ENCODE measurements at regions not wholly inside any gene's neighbourhood (a gene's known extent, or its start where the extent isn't known, plus 50 kb on each side); places are given as distances from the start of the nearest gene placed in this dataset.

GRCh38 chr1:232554409-232554808 lies 75.5 kb downstream of the SIPA1L2 start (continued):
- TF ChIP-seq RARB (CRISPR knock-in tag; IDR thresholded peaks at IDR 0.05) (no peak), ISL1 (CRISPR knock-in tag; IDR thresholded peaks at IDR 0.05) (no peak), ZNF565 (CRISPR knock-in tag; conservative IDR thresholded peaks at IDR 0.05; ENCODE audit: low read depth) (no peak)

GRCh38 chr1:232553809-232554208 lies 76.1 kb downstream of the SIPA1L2 start:
- TF ChIP-seq TCF4 (CRISPR knock-in tag; IDR thresholded peaks at IDR 0.05; ENCODE audit: borderline replicate concordance) = 0 out of 2 replicates have a peak, but pooled peaks have one; percentile 5
- no peak for TF ChIP-seq ZNF565 (CRISPR knock-in tag; conservative IDR thresholded peaks at IDR 0.05; ENCODE audit: low read depth)
- peak; percentile 66 for ATAC-seq

GRCh38 chr1:232553050-232553754 lies 76.7 kb downstream of the SIPA1L2 start:
- peak; percentile 75 for ATAC-seq
- TF ChIP-seq TCF4 (CRISPR knock-in tag; IDR thresholded peaks at IDR 0.05; ENCODE audit: borderline replicate concordance) (peak; percentile 11; the same call in 1 of the 2 replicates), POU6F1 (CRISPR knock-in tag; IDR thresholded peaks at IDR 0.05; ENCODE audit: borderline replicate concordance, low read depth) (no peak)

GRCh38 chr1:232551386-232551785 lies 78.5 kb downstream of the SIPA1L2 start:
- no peak for ATAC-seq
- TF ChIP-seq POU6F1 (CRISPR knock-in tag; IDR thresholded peaks at IDR 0.05; ENCODE audit: borderline replicate concordance, low read depth) = no peak
- no peak for TF ChIP-seq CSDC2 (CRISPR knock-in tag; IDR thresholded peaks at IDR 0.05)
- TF ChIP-seq ESRRG (CRISPR knock-in tag; IDR thresholded peaks at IDR 0.05) = no peak
- no peak for TF ChIP-seq GLIS3 (CRISPR knock-in tag; IDR thresholded peaks at IDR 0.05)
- no peak for TF ChIP-seq ISL1 (CRISPR knock-in tag; IDR thresholded peaks at IDR 0.05)
- TF ChIP-seq CREB5 (CRISPR knock-in tag; IDR thresholded peaks at IDR 0.05; ENCODE audit: low read depth) = no peak
- no peak for TF ChIP-seq SNAI2 (CRISPR knock-in tag; IDR thresholded peaks at IDR 0.05)
- no peak for TF ChIP-seq ZNF565 (CRISPR knock-in tag; conservative IDR thresholded peaks at IDR 0.05; ENCODE audit: low read depth)
- no peak for TF ChIP-seq TSHZ2 (CRISPR knock-in tag; IDR thresholded peaks at IDR 0.05)
- TF ChIP-seq BACH2 (CRISPR knock-in tag; IDR thresholded peaks at IDR 0.05; ENCODE audit: borderline replicate concordance) = no peak

- no peak for ATAC-seq
- TF ChIP-seq ZNF8 (CRISPR knock-in tag; IDR thresholded peaks at IDR 0.05) (no peak), ZFP30 (CRISPR knock-in tag; IDR thresholded peaks at IDR 0.05) (no peak), TSHZ2 (CRISPR knock-in tag; IDR thresholded peaks at IDR 0.05) (no peak), BACH2 (CRISPR knock-in tag; IDR thresholded peaks at IDR 0.05; ENCODE audit: borderline replicate concordance) (no peak), POU6F1 (CRISPR knock-in tag; IDR thresholded peaks at IDR 0.05; ENCODE audit: borderline replicate concordance, low read depth) (no peak), ZFP3 (CRISPR knock-in tag; IDR thresholded peaks at IDR 0.05) (no peak), TCF4 (CRISPR knock-in tag; IDR thresholded peaks at IDR 0.05; ENCODE audit: borderline replicate concordance) (no peak), ARNTL (CRISPR knock-in tag; IDR thresholded peaks at IDR 0.05; ENCODE audit: borderline replicate concordance, low read depth) (no peak), TOX (CRISPR knock-in tag; IDR thresholded peaks at IDR 0.05; ENCODE audit: borderline replicate concordance) (no peak), PPARA (CRISPR knock-in tag; IDR thresholded peaks at IDR 0.05; ENCODE audit: borderline replicate concordance) (no peak), PATZ1 (CRISPR knock-in tag; IDR thresholded peaks at IDR 0.05; ENCODE audit: borderline replicate concordance) (no peak)
These were observed 79.9 kb downstream of the SIPA1L2 start for GRCh38 chr1:232550007-232550406.
